ENCODE measurements at regions not wholly inside any gene's neighbourhood (a gene's known extent, or its start where the extent isn't known, plus 50 kb on each side); places are given as distances from the start of the nearest gene placed in this dataset.

- no peaks in the 10 kb centered on the region for H3K9me3 ChIP-seq
- H3K27me3 ChIP-seq, result no peaks in the 10 kb centered on the region
- ATAC-seq (no peak), DNase-seq (no peak)
- intact Hi-C loops (cut with DNase I), result no loop called here
- H3K27ac ChIP-seq, result no peak overlapping the region
- H3K36me3 ChIP-seq, result no peaks in the 10 kb centered on the region
- no peaks in the 10 kb centered on the region for H3K4me1 ChIP-seq
- H3K4me3 ChIP-seq, result no peak overlapping the region
- no peak for TF ChIP-seq CTCF (IDR thresholded peaks at IDR 0.05)
Observed at GRCh38 chr13:83515268-83516015, 366.8 kb downstream of the SLITRK1 start.

- Histone ChIP-seq H3K4me3 (no peak overlapping the region), H3K4me1 (no peaks in the 10 kb centered on the region), H3K27me3 (no peaks in the 10 kb centered on the region), H3K36me3 (no peaks in the 10 kb centered on the region), H3K9me3 (no peaks in the 10 kb centered on the region), H3K27ac (no peak overlapping the region)
- intact Hi-C loops (cut with DNase I), result no loop called here
- no peak for ATAC-seq
- no peak for TF ChIP-seq CTCF (IDR thresholded peaks at IDR 0.05)
- no peak for DNase-seq
Observed at GRCh38 chr13:83508771-83509301, 373.4 kb downstream of the SLITRK1 start.

- no peaks in the 10 kb centered on the region for H3K9me3 ChIP-seq
- no peak overlapping the region for H3K27ac ChIP-seq
- TF ChIP-seq CTCF (IDR thresholded peaks at IDR 0.05), result no peak
- DNase-seq (no peak), ATAC-seq (no peak)
- no peaks in the 10 kb centered on the region for H3K4me1 ChIP-seq
- intact Hi-C loops (cut with DNase I), result no loop called here
- no peak overlapping the region for H3K4me3 ChIP-seq
- H3K36me3 ChIP-seq, result no peaks in the 10 kb centered on the region
- no peaks in the 10 kb centered on the region for H3K27me3 ChIP-seq
Observed at GRCh38 chr13:83503424-83503823, 378.9 kb downstream of the SLITRK1 start.

- ATAC-seq (no peak), DNase-seq (no peak)
- no peak overlapping the region for H3K4me3 ChIP-seq
- no peaks in the 10 kb centered on the region for H3K4me1 ChIP-seq
- TF ChIP-seq CTCF (IDR thresholded peaks at IDR 0.05), result no peak
- H3K27ac ChIP-seq, result no peak overlapping the region
- H3K9me3 ChIP-seq, result no peaks in the 10 kb centered on the region
- no peaks in the 10 kb centered on the region for H3K27me3 ChIP-seq
- H3K36me3 ChIP-seq, result no peaks in the 10 kb centered on the region
- intact Hi-C loops (cut with DNase I), result no loop called here
Observed at GRCh38 chr13:83499286-83499685, 383.0 kb downstream of the SLITRK1 start.

GRCh38 chr13:83498481-83499190 lies 383.6 kb downstream of the SLITRK1 start:
- ATAC-seq (no peak), DNase-seq (no peak)
- Histone ChIP-seq H3K4me3 (no peak overlapping the region), H3K36me3 (no peaks in the 10 kb centered on the region), H3K27me3 (no peaks in the 10 kb centered on the region), H3K9me3 (no peaks in the 10 kb centered on the region), H3K27ac (no peak overlapping the region), H3K4me1 (no peaks in the 10 kb centered on the region)
- intact Hi-C loops (cut with DNase I), result no loop called here
- no peak for TF ChIP-seq CTCF (IDR thresholded peaks at IDR 0.05)
